HG03139 (cell line): ENCODE measurements at regions not wholly inside any gene's neighbourhood (a gene's known extent, or its start where the extent isn't known, plus 50 kb on each side); places are given as distances from the start of the nearest gene placed in this dataset.

Source experiments
- ATAC-seq: cut with Tn5 transposase; IDR thresholded peaks from one replicate; pipeline ENCODE4 v1.9.1; 2021; ENCODE audit not compliant: unreplicated experiment

- no peak for ATAC-seq
Measured at GRCh38 chr11:26219183-26220117, 112.5 kb upstream of the ANO3 start.

GRCh38 chr11:26225646-26226045 lies 106.3 kb upstream of the ANO3 start:
- no peak for ATAC-seq

- peak; percentile 81 for ATAC-seq
Measured at GRCh38 chr11:26227301-26227746, 104.6 kb upstream of the ANO3 start.

DNA sequence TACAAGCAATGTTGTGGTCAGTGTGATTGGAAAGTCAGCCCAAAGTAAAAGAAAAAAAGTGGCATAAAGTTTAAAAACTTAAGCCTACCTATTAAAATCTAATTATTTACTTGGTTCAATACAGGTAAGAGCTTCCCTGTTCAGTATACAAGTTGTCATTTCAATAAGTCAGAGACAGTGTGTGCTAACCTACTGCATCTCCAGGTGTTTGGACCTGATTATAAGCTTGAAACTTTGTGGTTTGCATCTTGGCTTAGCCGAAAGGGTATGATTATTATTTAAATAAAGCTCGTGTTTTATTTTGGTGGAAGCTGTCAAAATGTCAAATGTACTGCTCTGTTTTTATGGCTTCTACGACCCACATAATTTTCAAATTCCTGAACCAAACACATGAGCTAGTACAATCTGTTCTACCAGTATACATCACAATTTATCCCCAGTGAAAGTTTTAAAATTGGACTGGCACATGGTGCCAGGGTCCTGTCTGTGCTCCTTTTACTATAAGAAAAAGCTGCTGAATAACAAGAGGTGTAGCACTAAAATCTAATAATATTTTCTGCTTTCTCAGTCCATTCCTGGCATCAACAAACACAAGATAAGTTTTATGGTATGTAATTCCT lies 103.9 kb upstream of the ANO3 start:
- no peak for ATAC-seq

- no peak for ATAC-seq
Measured at GRCh38 chr11:26228778-26229177, 103.2 kb upstream of the ANO3 start.

- ATAC-seq: no peak
Measured at GRCh38 chr11:26229257-26229656, 102.7 kb upstream of the ANO3 start.

DNA sequence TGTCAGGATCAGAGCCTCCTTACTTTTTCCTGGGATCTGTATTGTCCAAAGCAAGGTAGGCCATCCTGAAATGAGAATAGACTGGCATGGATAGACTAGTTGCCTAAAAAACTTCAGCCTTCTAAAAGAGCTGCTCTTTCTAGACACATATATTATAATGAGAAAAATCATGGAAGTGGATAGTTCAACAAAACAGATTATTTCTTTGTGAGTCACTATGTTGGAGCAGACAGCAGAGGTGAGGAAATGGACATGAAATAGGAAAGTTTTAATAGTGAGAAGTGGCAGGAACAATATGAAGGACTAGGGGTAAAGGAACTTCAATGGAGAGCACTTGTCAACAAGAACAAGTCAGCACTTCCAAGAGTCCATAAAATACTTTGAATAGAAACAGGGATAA lies 101.9 kb upstream of the ANO3 start:
- no peak for ATAC-seq

GRCh38 chr11:26231252-26231661 lies 100.7 kb upstream of the ANO3 start:
- no peak for ATAC-seq

- no peak for ATAC-seq
Measured at GRCh38 chr11:26234451-26234850, 97.5 kb upstream of the ANO3 start.

DNA sequence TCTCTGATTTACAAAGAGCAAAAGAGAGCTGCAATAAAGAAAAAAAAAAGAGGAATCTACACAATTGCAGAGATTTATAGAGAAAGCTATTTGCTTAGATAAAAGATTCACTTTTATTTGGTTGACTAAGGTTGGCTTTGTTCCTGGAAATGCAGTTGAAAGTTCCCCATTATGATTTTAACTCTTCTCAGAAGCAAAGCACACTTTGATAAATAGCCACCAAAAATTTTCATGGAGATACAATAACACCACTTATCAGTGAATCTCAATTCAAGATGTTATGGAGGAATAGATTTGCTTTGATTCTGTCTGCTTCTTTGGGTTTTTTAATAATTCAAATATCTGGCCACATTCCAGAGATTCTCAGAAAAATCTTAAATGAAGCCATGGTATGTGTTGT lies 88.5 kb upstream of the ANO3 start:
- no peak for ATAC-seq

- no peak for ATAC-seq
Measured at GRCh38 chr11:26244207-26244606, 87.7 kb upstream of the ANO3 start.

GRCh38 chr11:26245046-26245445 lies 86.9 kb upstream of the ANO3 start:
- ATAC-seq: no peak

DNA sequence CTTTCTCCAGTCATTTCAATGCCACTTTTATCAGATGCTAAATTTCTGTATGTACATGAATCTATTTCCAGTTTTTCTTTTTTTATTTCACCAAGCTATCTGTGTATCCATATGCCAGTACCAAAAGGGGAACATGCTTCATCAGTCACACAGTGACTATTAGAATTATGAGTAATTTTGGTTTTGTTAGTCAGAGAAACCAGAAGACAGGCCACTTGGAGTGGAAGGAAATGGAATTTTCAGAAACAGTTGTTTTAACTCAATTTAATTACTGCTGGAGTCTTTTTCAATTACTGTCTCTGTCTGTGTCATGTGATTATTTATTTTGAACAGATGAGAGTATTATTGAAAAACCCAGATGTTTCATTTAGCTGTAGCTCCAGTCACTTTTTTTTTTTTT lies 84.6 kb upstream of the ANO3 start:
- ATAC-seq: no peak

GRCh38 chr11:26248661-26249060 lies 83.3 kb upstream of the ANO3 start:
- ATAC-seq: no peak

DNA sequence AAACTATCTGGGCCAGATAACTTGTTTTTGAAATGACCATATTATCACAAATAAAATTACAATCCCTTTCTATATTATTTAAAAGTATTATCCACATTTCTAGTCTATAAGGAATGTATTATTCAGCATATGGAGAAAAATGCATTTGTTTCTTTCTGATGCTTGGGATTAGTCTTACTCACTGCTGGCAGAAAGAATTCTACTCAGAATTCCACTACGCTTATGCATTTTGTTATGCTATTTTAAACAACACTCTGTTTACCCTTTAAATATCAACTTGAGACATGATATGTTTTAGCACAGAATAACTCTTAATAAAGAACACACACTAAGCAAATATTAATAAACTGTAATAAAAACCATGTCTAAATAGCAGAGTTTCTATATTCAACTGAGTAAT lies 77.6 kb upstream of the ANO3 start:
- ATAC-seq: no peak

DNA sequence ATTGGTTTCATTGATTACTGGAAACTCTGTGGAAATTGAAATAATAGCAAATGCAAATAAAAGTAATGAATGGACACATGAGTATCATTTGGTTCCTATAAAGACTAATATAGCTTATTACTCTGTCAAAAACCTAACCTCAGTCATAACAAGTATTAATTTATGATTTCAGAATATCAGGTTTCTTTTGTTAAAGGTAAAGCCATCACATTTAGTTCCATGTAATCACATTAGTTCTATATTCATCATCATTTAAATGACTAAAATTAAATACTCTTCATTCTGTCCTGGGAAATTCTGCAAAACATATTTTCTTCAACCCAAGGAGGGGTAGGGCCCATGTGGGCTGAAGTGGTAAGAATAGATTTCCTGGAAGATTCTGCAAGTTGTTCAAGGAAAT lies 68.2 kb upstream of the ANO3 start:
- no peak for ATAC-seq

- ATAC-seq: no peak
Measured at GRCh38 chr11:26264266-26264665, 67.7 kb upstream of the ANO3 start.

DNA sequence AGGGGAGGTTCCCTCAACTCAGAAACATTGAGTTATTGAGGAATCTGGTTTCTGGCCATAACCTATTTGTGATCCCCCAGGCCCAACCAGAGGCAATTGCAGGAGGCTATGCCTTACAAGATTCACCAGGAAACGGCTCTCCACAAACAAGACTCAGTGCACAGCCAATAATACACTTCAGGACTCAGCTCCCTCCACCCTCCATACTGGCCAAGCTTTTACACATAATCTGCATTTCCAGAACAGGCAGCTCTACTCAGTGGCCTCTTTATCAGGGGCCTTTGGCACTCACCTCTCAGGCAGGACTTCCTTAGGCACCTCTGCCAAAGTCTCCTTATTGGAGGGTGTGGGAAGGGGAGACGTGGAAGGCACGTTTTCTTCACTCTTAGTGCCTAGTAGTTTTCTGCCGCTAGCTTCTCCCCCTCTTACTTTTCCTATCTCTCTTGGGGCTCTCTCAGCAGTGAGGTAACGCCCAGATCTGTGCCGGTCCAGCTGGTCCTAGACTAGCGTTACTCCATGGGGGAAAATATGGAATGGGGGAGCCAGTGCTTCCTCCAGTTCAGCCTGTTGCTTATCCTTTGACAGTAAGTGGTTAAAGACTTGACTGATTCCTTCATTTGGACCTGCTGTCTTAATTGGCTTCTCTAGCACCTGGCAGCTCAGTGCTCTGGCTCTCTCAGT lies 62.8 kb upstream of the ANO3 start:
- no peak for ATAC-seq

DNA sequence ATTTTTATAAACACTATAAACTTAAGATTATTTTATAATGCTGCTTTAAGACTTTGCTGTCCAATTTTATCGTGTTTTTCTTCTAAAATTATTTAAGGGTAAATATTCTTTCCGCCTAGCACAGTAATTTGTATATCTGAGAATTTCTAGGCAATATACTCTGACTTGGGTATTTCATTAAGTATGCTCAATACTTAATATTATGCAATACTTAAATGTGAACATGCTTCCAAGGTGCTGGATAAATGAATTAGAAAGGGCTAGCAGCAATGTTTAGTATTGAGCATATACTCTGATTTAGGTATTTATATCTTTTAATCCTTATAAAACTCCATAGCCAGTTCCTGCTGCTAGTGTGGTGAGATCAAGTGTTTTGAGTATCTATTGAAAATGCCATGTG lies 60.3 kb upstream of the ANO3 start:
- no peak for ATAC-seq

DNA sequence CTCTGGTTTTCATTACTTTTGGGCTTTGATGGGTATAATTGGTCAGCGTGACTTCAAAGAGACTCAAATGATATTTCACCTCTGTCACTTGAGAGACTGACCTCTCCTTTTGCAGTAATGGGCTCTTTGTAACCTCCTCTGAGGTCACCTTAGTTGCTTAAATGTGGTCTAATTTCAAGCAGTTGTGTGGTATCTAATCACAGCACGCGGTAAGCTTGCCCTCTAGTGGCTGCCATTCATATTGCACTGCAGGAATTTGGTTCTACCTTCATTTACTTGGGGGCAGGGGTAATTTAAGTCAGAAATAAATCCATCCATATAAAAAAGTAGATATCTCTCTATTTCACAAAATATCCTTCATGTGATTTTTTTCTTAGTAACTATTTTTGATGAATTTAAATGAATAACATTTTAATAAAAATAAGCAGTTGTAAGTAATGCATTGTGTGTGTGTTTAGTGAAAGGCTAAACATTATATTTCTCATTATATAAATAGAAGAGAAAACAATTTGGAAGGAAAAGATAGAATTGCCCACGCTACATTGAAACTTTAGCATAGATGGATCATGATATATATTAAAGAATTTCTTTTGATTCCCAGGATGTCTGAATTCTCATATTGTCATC lies 55.0 kb upstream of the ANO3 start:
- ATAC-seq: peak; percentile 90

GRCh38 chr11:26278354-26278753 lies 53.6 kb upstream of the ANO3 start:
- no peak for ATAC-seq
